Activated T-cell treated with anti-CD3 and anti-CD28 coated beads, Interleukin-2, amount 50 U/mL, for 1 hour (primary cell): ENCODE measurements at regions not wholly inside any gene's neighbourhood (a gene's known extent, or its start where the extent isn't known, plus 50 kb on each side); places are given as distances from the start of the nearest gene placed in this dataset.
"Not testable (repeated sequence)": the region's sequence is repeated elsewhere in the genome, so short reads cannot be mapped to it uniquely, and the experiment has no call there.

Experiments used
- DNase-seq: peaks from one replicate; pipeline ENCODE4 v3.0.0-alpha.2; 2020

DNA sequence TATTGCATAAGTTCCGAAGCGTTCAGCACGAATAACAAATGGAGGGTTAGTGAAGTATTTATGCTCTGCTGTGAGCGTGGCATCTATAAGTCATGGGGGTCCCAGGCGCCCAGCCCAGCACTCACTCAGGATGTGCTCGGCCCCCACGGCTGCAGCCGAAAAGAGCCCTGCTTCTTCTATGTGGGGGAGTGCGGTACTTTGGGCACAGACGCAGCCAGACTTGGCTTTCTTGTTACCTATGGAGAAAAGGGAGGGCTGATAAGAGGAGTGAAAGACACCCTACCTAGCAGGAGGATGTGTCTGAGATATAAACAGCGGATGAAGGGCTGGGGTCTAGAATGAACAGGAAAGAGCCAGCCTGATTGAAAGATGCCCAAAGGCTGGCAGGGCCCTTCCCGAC, 51.4 kb downstream of the MRPL36 start:
- DNase-seq = no peak

- DNase-seq = no peak
Observed at GRCh38 chr5:1747803-1748085, 51.9 kb downstream of the MRPL36 start.

DNA sequence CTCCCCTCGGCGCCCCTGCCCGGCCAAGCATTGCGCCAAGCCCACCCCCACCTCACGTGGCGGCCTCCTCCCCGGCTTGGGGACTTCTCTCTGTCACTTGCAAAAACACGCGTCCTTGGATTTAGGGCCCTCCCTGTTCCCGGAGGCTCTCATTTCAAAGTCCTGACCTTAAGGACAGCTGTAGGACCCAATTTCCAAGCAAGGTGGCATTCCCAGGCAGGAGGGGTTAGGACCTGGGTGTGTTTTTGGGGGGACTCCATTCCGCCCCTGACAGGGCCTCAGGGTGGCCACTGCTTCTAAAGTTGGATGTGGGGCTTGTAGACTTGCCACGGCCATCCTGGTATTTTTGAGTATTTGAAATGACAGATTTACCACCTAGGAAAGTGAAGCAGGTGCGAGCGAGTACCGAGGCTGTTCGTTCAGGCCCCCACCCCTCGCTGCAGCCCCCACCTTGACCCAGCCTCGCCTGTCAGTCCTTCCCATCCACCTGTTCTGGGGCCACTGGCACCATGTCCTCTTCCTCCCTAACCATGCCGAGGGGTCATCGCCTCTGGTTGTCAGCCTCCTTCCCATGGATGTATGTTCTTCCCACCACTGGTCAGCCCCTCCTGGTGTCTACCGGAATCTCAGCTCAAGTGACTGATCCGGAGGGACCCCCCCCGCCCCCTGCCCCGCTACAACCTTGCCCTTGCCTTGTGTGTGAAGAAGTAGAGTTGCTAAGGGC, 52.4 kb downstream of the MRPL36 start:
- DNase-seq = no peak

- DNase-seq = no peak
Observed at GRCh38 chr5:1746371-1747078, 53.1 kb downstream of the MRPL36 start.

GRCh38 chr5:1745796-1746370, 53.8 kb downstream of the MRPL36 start:
- no peak for DNase-seq

GRCh38 chr5:1745123-1745795, 54.4 kb downstream of the MRPL36 start:
- no peak for DNase-seq

GRCh38 chr5:1744393-1745122, 55.1 kb downstream of the MRPL36 start:
- DNase-seq = no peak

DNA sequence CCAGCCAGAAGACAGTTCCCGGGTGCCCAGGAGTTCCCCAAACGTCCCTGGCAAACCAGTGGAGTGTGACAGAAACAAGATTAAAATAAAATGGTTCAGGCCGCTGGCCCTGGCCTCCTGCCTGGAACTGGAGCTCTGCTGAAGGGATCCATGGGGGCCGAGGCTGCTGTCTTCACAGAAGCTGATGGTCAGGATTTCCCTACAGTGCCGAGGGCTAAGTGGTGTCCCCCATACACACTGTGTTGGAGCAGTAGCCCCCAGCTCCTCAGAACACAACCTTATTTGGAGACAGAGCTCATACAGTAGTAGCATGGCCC, 55.9 kb downstream of the MRPL36 start:
- DNase-seq = no peak

DNA sequence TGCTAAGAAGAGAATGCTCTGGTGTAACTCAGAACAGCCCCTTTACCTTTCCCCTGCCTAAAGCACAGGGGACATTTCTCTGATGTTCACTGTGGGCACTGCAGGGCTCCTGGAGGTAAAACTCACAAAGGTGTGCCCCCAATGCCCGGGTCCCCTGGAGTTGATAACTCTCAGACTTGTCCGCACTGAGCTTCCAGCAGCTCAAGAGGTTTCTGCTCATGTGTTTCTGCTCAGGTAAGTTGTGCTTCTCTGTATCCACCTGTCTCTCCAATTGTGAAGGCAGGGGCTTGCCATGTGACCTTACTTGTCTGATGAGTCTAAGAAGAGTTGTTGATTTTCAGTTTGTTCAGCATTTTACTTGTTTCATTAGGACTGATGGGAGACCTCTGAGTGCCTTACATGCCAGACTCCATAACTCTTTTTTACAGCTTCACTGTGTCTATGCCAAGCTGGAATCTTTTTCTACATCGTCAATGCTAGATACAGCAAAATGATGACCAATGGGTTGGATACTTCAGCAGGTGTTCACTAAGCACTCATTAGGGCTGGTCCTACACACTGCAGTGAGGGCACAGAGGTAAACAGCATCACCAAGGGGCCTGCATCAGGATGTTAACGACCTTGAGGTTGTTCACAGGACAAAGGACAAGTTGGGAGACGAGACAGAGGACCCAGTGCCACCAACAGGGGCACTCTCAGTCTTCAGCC, 56.4 kb downstream of the MRPL36 start:
- DNase-seq = no peak

- peak; percentile 29 for DNase-seq
Observed at GRCh38 chr5:1737790-1738405, 61.7 kb downstream of the MRPL36 start.

- no peak for DNase-seq
Observed at GRCh38 chr5:1736889-1737711, 62.5 kb downstream of the MRPL36 start.

DNA sequence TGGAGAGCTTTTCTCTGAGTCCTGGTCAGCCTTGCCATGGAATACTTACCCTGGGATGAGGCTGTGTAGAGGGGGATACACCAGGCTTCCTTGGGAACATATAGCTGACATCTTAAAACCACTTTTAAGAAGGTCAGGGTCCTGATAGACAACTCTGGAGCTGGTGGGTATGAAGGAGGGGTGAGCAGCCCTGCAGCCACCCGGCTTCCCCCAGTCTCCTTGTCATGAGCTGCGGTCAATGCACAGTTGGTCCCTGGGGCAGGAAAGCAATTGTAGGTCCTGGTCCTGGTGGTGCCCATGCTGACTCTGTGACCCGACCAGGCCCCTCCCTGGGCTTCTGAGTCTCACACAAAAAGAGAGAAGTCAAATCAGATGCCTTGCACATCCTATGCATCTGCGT, 63.6 kb downstream of the MRPL36 start:
- no peak for DNase-seq

- DNase-seq = no peak
Observed at GRCh38 chr5:1735320-1735970, 64.2 kb downstream of the MRPL36 start.

DNA sequence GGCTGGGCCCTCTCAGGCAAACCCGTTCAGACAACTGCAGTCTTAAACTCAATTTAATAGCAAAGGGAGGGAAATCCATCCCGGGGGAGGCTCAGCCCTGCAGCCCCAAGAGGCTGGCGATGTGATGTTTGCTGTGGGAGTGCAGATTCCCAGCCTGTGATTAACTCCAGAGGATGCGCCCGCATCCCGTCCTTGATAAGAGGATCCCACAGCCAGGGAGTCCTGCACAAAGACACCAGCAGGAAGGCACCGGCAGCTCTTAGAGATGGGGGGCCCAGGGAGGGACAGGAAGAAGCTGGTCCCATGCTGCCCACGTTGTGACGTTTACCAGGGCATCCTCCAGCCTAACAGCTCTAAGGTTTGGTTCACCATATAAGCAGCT, 64.7 kb downstream of the MRPL36 start:
- no peak for DNase-seq

GRCh38 chr5:1734271-1734907, 65.2 kb downstream of the MRPL36 start:
- no peak for DNase-seq

DNA sequence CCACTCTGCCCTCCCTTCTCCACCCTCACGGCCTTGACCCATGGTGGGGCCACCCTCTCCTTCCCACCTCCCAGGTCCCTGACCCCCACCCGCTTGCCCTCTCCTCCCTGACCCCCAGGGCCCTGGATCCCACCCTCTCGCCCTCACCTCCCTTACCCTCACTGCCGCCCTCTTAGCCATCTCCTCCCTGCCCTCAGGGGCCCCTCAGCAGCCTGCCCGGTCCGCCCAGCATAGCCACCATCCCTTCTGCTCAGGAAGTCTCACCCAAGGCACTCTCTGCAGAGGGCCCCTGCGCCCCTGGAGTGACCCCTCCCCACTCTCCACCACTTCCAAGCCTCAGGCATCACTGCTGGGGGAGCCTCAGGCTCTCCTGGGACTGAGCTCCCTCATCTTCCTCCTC, 66.3 kb downstream of the MRPL36 start:
- no peak for DNase-seq

DNA sequence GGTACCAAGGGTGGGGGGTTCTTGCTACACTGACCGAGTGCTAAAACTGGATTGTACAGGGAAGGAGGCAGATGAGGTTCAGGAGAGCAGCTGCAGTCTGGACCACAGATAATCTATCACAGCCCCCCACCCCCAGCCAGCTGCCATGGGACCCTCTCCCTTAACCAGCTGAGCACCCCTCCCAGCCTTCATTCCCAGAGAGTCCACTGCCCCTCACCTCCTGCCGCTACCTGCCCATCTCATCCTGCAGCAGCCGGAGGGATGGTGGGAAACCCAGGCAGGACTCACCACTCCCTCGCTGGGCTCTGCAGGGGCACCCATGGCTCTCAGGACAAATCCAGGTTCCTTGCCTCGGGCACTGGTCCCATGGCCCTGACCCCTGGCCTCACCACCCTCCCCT, 66.7 kb downstream of the MRPL36 start:
- DNase-seq = no peak

GRCh38 chr5:1732238-1732941, 67.2 kb downstream of the MRPL36 start:
- DNase-seq = no peak

GRCh38 chr5:1731855-1732237, 67.8 kb downstream of the MRPL36 start:
- DNase-seq = not testable (repeated sequence)
